ENCODE measurements at regions not wholly inside any gene's neighbourhood (a gene's known extent, or its start where the extent isn't known, plus 50 kb on each side); places are given as distances from the start of the nearest gene placed in this dataset.

GRCh38 chr4:60743654-60744053 is 456.5 kb upstream of the ADGRL3 start:
- TF ChIP-seq CTCF (IDR thresholded peaks at IDR 0.05) (no peak), POLR2A (IDR thresholded peaks at IDR 0.05) (no peak)
